GM12865 (cell line): ENCODE measurements at regions not wholly inside any gene's neighbourhood (a gene's known extent, or its start where the extent isn't known, plus 50 kb on each side); places are given as distances from the start of the nearest gene placed in this dataset.
A peak's percentile ranks its signal among the peaks of the same experiment; 100 is the strongest.

ENCODE experiments used
- DNase-seq: peaks from one replicate; pipeline ENCODE4 v3.0.0; 2010; ENCODE audit warnings: low read depth
- H3K4me3 ChIP-seq: 2 replicates; pipeline ENCODE4 v1.5.1; 2011; ENCODE audit warnings: mild to moderate bottlenecking, low read depth, low read length, control low read depth
- CTCF ChIP-seq: IDR thresholded peaks from 2 replicates; pipeline ENCODE4 v1.5.1; 2011; ENCODE audit warnings: low read length, control low read depth, low read depth, inconsistent platforms; ENCODE audit not compliant: insufficient read depth; ENCODE audit errors: missing control alignments

- H3K4me3 ChIP-seq: no peak overlapping the region
- DNase-seq: no peak
- TF ChIP-seq CTCF: no peak
Measured at GRCh38 chr2:59939236-59939635, 614.2 kb downstream of the BCL11A start.

GRCh38 chr2:59938181-59938580, 615.3 kb downstream of the BCL11A start:
- no peak for DNase-seq
- no peak overlapping the region for H3K4me3 ChIP-seq
- no peak for TF ChIP-seq CTCF

GRCh38 chr2:59936048-59936447, 617.4 kb downstream of the BCL11A start:
- no peak for DNase-seq
- TF ChIP-seq CTCF: no peak
- no peak overlapping the region for H3K4me3 ChIP-seq

- no peak for DNase-seq
- no peak for TF ChIP-seq CTCF
- no peak overlapping the region for H3K4me3 ChIP-seq
Measured at GRCh38 chr2:59935005-59935404, 618.4 kb downstream of the BCL11A start.

- no peak for TF ChIP-seq CTCF
- no peak for DNase-seq
Measured at GRCh38 chr2:59933948-59934347, 619.5 kb downstream of the BCL11A start.

GRCh38 chr2:59932341-59932740, 621.1 kb downstream of the BCL11A start:
- H3K4me3 ChIP-seq: no peak overlapping the region
- peak; percentile 10 for TF ChIP-seq CTCF
- DNase-seq: peak; percentile 7

More at GRCh38 chr2:59933948-59934347, 619.5 kb downstream of the BCL11A start:
- no peak overlapping the region for H3K4me3 ChIP-seq

GRCh38 chr2:59930430-59930829, 623.0 kb downstream of the BCL11A start:
- H3K4me3 ChIP-seq: no peak overlapping the region
- TF ChIP-seq CTCF: no peak
- DNase-seq: no peak
